ENCODE measurements at regions not wholly inside any gene's neighbourhood (a gene's known extent, or its start where the extent isn't known, plus 50 kb on each side); places are given as distances from the start of the nearest gene placed in this dataset.
A peak's percentile ranks its signal among the peaks of the same experiment; 100 is the strongest.

- no peak for DNase-seq (ENCODE audit: extremely low read depth, low read depth)
- no peak for TF ChIP-seq CTCF (IDR thresholded peaks at IDR 0.05; ENCODE audit: low read depth, low read length, missing control alignments)
- no peak overlapping the region for H3K4me3 ChIP-seq (replicated peaks; ENCODE audit: low read depth, low read length)
Observed at GRCh38 chr3:194197981-194198695, 62.2 kb downstream of the HES1 start.

GRCh38 chr3:194198938-194199337, 63.0 kb downstream of the HES1 start:
- TF ChIP-seq CTCF (IDR thresholded peaks at IDR 0.05; ENCODE audit: low read depth, low read length, missing control alignments): no peak
- DNase-seq (ENCODE audit: extremely low read depth, low read depth): no peak
- H3K4me3 ChIP-seq (replicated peaks; ENCODE audit: low read depth, low read length): no peak overlapping the region

GRCh38 chr3:194200422-194201081, 64.6 kb downstream of the HES1 start:
- H3K4me3 ChIP-seq (replicated peaks; ENCODE audit: low read depth, low read length): no peak overlapping the region
- no peak for DNase-seq (ENCODE audit: extremely low read depth, low read depth)
- TF ChIP-seq CTCF (IDR thresholded peaks at IDR 0.05; ENCODE audit: low read depth, low read length, missing control alignments): no peak

- H3K4me3 ChIP-seq (replicated peaks; ENCODE audit: low read depth, low read length): no peak overlapping the region
- no peak for TF ChIP-seq CTCF (IDR thresholded peaks at IDR 0.05; ENCODE audit: low read depth, low read length, missing control alignments)
- no peak for DNase-seq (ENCODE audit: extremely low read depth, low read depth)
Observed at GRCh38 chr3:194201953-194202666, 66.2 kb downstream of the HES1 start.

- no peak for TF ChIP-seq CTCF (IDR thresholded peaks at IDR 0.05; ENCODE audit: low read depth, low read length, missing control alignments)
- DNase-seq (ENCODE audit: extremely low read depth, low read depth): no peak
- 0 out of 2 replicates have a peak overlapping the region, but pooled peaks have one; percentile 10 for H3K4me3 ChIP-seq (replicated peaks; ENCODE audit: low read depth, low read length)
Observed at GRCh38 chr3:194203482-194204041, 67.6 kb downstream of the HES1 start.

GRCh38 chr3:194204042-194204987, 68.4 kb downstream of the HES1 start:
- no peak for DNase-seq (ENCODE audit: extremely low read depth, low read depth)
- TF ChIP-seq CTCF (IDR thresholded peaks at IDR 0.05; ENCODE audit: low read depth, low read length, missing control alignments): no peak
- H3K4me3 ChIP-seq (replicated peaks; ENCODE audit: low read depth, low read length): 0 out of 2 replicates have a peak overlapping the region, but pooled peaks have one; percentile 10

Data from HFF-Myc (cell line).